Activated naive CD4-positive, alpha-beta T cell (primary cell): ENCODE measurements at regions not wholly inside any gene's neighbourhood (a gene's known extent, or its start where the extent isn't known, plus 50 kb on each side); places are given as distances from the start of the nearest gene placed in this dataset.
"Not testable (repeated sequence)": the region's sequence is repeated elsewhere in the genome, so short reads cannot be mapped to it uniquely, and the experiment has no call there.

Experiments used
- DNase-seq, 4 experiments: peaks; one replicate each; lab custom pipeline; 2025; lab: John Stamatoyannopoulos, UW

GRCh38 chr4:19615086-19615689, 636.5 kb upstream of the SLIT2 start:
- DNase-seq: no peak

- no peak for DNase-seq
Measured at GRCh38 chr4:19614171-19614570, 637.5 kb upstream of the SLIT2 start.

GRCh38 chr4:19596342-19596741, 655.4 kb upstream of the SLIT2 start:
- DNase-seq: no peak

GRCh38 chr4:19592391-19592790, 659.3 kb upstream of the SLIT2 start:
- no peak for DNase-seq

- no peak for DNase-seq
Measured at GRCh38 chr4:19583827-19584569, 667.7 kb upstream of the SLIT2 start.

- DNase-seq: no peak
Measured at GRCh38 chr4:19580095-19580494, 671.6 kb upstream of the SLIT2 start.

GRCh38 chr4:19579608-19580007, 672.1 kb upstream of the SLIT2 start:
- DNase-seq: no peak

GRCh38 chr4:19577097-19577496, 674.6 kb upstream of the SLIT2 start:
- DNase-seq: no peak

- DNase-seq: no peak
Measured at GRCh38 chr4:19575924-19576323, 675.8 kb upstream of the SLIT2 start.

GRCh38 chr4:19566041-19566440, 685.7 kb upstream of the SLIT2 start:
- DNase-seq: no peak

- DNase-seq: no peak
Measured at GRCh38 chr4:19562456-19562855, 689.2 kb upstream of the SLIT2 start.

GRCh38 chr4:19557161-19557560, 694.5 kb upstream of the SLIT2 start:
- DNase-seq: no peak

GRCh38 chr4:19556276-19556675, 695.4 kb upstream of the SLIT2 start:
- not testable (repeated sequence) for DNase-seq

GRCh38 chr4:19547463-19547862, 704.2 kb upstream of the SLIT2 start:
- no peak for DNase-seq

GRCh38 chr4:19544446-19545125, 707.1 kb upstream of the SLIT2 start:
- no peak for DNase-seq

GRCh38 chr4:19540859-19541540, 710.7 kb upstream of the SLIT2 start:
- no peak for DNase-seq

- DNase-seq: no peak
Measured at GRCh38 chr4:19539201-19539600, 712.5 kb upstream of the SLIT2 start.

- DNase-seq: no peak
Measured at GRCh38 chr4:19534159-19534558, 717.5 kb upstream of the SLIT2 start.

- DNase-seq: no peak
Measured at GRCh38 chr4:19531906-19532848, 719.5 kb upstream of the SLIT2 start.

GRCh38 chr4:19523964-19524363, 727.7 kb upstream of the SLIT2 start:
- no peak for DNase-seq

GRCh38 chr4:19522966-19523365, 728.7 kb upstream of the SLIT2 start:
- DNase-seq: no peak
